NT2/D1 (cell line): ENCODE measurements at regions not wholly inside any gene's neighbourhood (a gene's known extent, or its start where the extent isn't known, plus 50 kb on each side); places are given as distances from the start of the nearest gene placed in this dataset.
"Not testable (repeated sequence)": the region's sequence is repeated elsewhere in the genome, so short reads cannot be mapped to it uniquely, and the experiment has no call there.

Experiments used
- DNase-seq: peaks from one replicate; pipeline ENCODE4 v3.0.0-alpha.2; 2011; ENCODE audit warnings: low read depth, low spot score
- H3K27me3 ChIP-seq: 2 replicates; pipeline ENCODE4 v1.6.0; 2011; ENCODE audit warnings: mild to moderate bottlenecking; ENCODE audit not compliant: insufficient read length, insufficient read depth
- H3K36me3 ChIP-seq: 2 replicates; pipeline ENCODE4 v1.6.1; 2011; ENCODE audit warnings: mild to moderate bottlenecking, low read length, mixed read lengths; ENCODE audit not compliant: insufficient read depth, insufficient read length
- H3K4me1 ChIP-seq: 2 replicates; pipeline ENCODE4 v1.5.1; 2011; ENCODE audit not compliant: insufficient read depth, insufficient read length
- H3K4me3 ChIP-seq: 2 replicates; pipeline ENCODE4 v1.5.1; 2011; ENCODE audit warnings: low read depth; ENCODE audit not compliant: insufficient read length
- H3K9ac ChIP-seq: 2 replicates; pipeline ENCODE4 v1.6.0; 2011; ENCODE audit warnings: low read depth; ENCODE audit not compliant: insufficient read length
- H3K9me3 ChIP-seq: 2 replicates; pipeline ENCODE4 v1.5.1; 2011; ENCODE audit warnings: mild to moderate bottlenecking, low read length; ENCODE audit not compliant: insufficient read depth
- SUZ12 ChIP-seq: IDR thresholded peaks from 2 replicates; pipeline ENCODE4 v1.6.1; 2011; ENCODE audit not compliant: insufficient read length, insufficient read depth; ENCODE audit errors: extremely low read depth
- YY1 ChIP-seq: IDR thresholded peaks from 2 replicates; pipeline ENCODE4 v1.6.1; 2011; ENCODE audit not compliant: insufficient read length, insufficient read depth
- ZNF274 ChIP-seq: IDR thresholded peaks from 2 replicates; pipeline ENCODE4 v1.6.1; 2011; ENCODE audit warnings: mild to moderate bottlenecking, low read depth, low read length

- TF ChIP-seq ZNF274, result no peak
- no peak for TF ChIP-seq SUZ12
- TF ChIP-seq YY1, result no peak
- no peak overlapping the region for H3K9ac ChIP-seq
- no peak overlapping the region for H3K4me3 ChIP-seq
- H3K9me3 ChIP-seq, result peaks cover 16% of the 10 kb centered on the region
- H3K36me3 ChIP-seq, result no peaks in the 10 kb centered on the region
- no peaks in the 10 kb centered on the region for H3K27me3 ChIP-seq
- no peak for DNase-seq
- peaks cover 7% of the 10 kb centered on the region for H3K4me1 ChIP-seq
Observed at GRCh38 chr9:120310035-120310434, 269.9 kb downstream of the CDK5RAP2 start.

- TF ChIP-seq ZNF274, result no peak
- no peak for TF ChIP-seq SUZ12
- no peak for TF ChIP-seq YY1
- peaks cover under 1% of the 10 kb centered on the region; the same call in 1 of the 2 replicates for H3K9me3 ChIP-seq
- DNase-seq, result no peak
Observed at GRCh38 chr9:120308495-120308894, 271.5 kb downstream of the CDK5RAP2 start.

GRCh38 chr9:120307599-120307998, 272.4 kb downstream of the CDK5RAP2 start:
- H3K4me3 ChIP-seq, result no peak overlapping the region
- no peaks in the 10 kb centered on the region; the same call in 1 of the 2 replicates for H3K9me3 ChIP-seq
- H3K4me1 ChIP-seq, result peaks cover 7% of the 10 kb centered on the region
- no peak for DNase-seq
- TF ChIP-seq ZNF274 (no peak), SUZ12 (no peak), YY1 (no peak)
- no peaks in the 10 kb centered on the region for H3K27me3 ChIP-seq
- no peaks in the 10 kb centered on the region for H3K36me3 ChIP-seq
- no peak overlapping the region for H3K9ac ChIP-seq

More at GRCh38 chr9:120308495-120308894, 271.5 kb downstream of the CDK5RAP2 start:
- Histone ChIP-seq H3K9ac (no peak overlapping the region), H3K4me1 (peaks cover 7% of the 10 kb centered on the region), H3K27me3 (no peaks in the 10 kb centered on the region), H3K4me3 (no peak overlapping the region), H3K36me3 (no peaks in the 10 kb centered on the region)

- DNase-seq, result no peak
- H3K27me3 ChIP-seq, result no peaks in the 10 kb centered on the region
- no peak for TF ChIP-seq SUZ12
- no peak for TF ChIP-seq YY1
- TF ChIP-seq ZNF274, result no peak
Observed at GRCh38 chr9:120306561-120306960, 273.4 kb downstream of the CDK5RAP2 start.

GRCh38 chr9:120306088-120306487, 273.9 kb downstream of the CDK5RAP2 start:
- H3K9ac ChIP-seq, result no peak overlapping the region
- TF ChIP-seq YY1, result no peak
- no peak for TF ChIP-seq SUZ12
- TF ChIP-seq ZNF274, result no peak
- no peak for DNase-seq

More at GRCh38 chr9:120306561-120306960, 273.4 kb downstream of the CDK5RAP2 start:
- no peaks in the 10 kb centered on the region for H3K36me3 ChIP-seq
- H3K4me1 ChIP-seq, result peaks cover 7% of the 10 kb centered on the region
- no peak overlapping the region for H3K9ac ChIP-seq
- H3K9me3 ChIP-seq, result no peaks in the 10 kb centered on the region; the same call in 1 of the 2 replicates
- H3K4me3 ChIP-seq, result no peak overlapping the region

GRCh38 chr9:120304896-120305295, 275.1 kb downstream of the CDK5RAP2 start:
- DNase-seq, H3K4me3 ChIP-seq, H3K4me1 ChIP-seq, H3K9ac ChIP-seq, H3K9me3 ChIP-seq, H3K27me3 ChIP-seq, H3K36me3 ChIP-seq: not testable (repeated sequence)

More at GRCh38 chr9:120306088-120306487, 273.9 kb downstream of the CDK5RAP2 start:
- H3K27me3 ChIP-seq, result no peaks in the 10 kb centered on the region
- H3K4me1 ChIP-seq, result peaks cover 7% of the 10 kb centered on the region
- H3K36me3 ChIP-seq, result no peaks in the 10 kb centered on the region
- no peaks in the 10 kb centered on the region; the same call in 1 of the 2 replicates for H3K9me3 ChIP-seq
- H3K4me3 ChIP-seq, result no peak overlapping the region

GRCh38 chr9:120303519-120303918, 276.4 kb downstream of the CDK5RAP2 start:
- Histone ChIP-seq H3K4me3 (no peak overlapping the region), H3K4me1 (peaks cover 6% of the 10 kb centered on the region), H3K9me3 (no peaks in the 10 kb centered on the region; the same call in 1 of the 2 replicates), H3K27me3 (no peaks in the 10 kb centered on the region), H3K36me3 (no peaks in the 10 kb centered on the region), H3K9ac (no peak overlapping the region)
- TF ChIP-seq ZNF274 (no peak), YY1 (no peak), SUZ12 (no peak)
- no peak for DNase-seq

GRCh38 chr9:120299785-120300184, 280.2 kb downstream of the CDK5RAP2 start:
- Histone ChIP-seq H3K36me3 (no peaks in the 10 kb centered on the region), H3K4me3 (no peak overlapping the region), H3K9ac (no peak overlapping the region), H3K4me1 (no peaks in the 10 kb centered on the region), H3K9me3 (no peaks in the 10 kb centered on the region; the same call in 1 of the 2 replicates), H3K27me3 (no peaks in the 10 kb centered on the region)
- TF ChIP-seq ZNF274 (no peak), YY1 (no peak), SUZ12 (no peak)
- no peak for DNase-seq
